GM12878 (cell line): ENCODE measurements at regions not wholly inside any gene's neighbourhood (a gene's known extent, or its start where the extent isn't known, plus 50 kb on each side); places are given as distances from the start of the nearest gene placed in this dataset.

Source experiments
- ATAC-seq: fragments of 200-7000 bp; cut with Tn5 transposase; 3 replicates; pipeline ENCODE4 v1.9.1; 2020; ENCODE audit warnings: mild to moderate bottlenecking, moderate library complexity
- BruUV-seq: library from RNA; stranded (reverse); fragments of 400-500 nt; replicated peaks from 2 replicates; lab custom pipeline; 2021; lab: Mats Ljungman, UMichigan
- CTCF ChIA-PET: fragments of 300-600 bp; sonication (Branson Sonifier 250); formaldehyde crosslinking; extraction: SDS; loops from one replicate; lab custom pipeline; 2021; ENCODE audit warnings: inconsistent platforms; lab: Yijun Ruan, JAX
- POLR2A ChIA-PET: fragments of 350-600 bp; formaldehyde crosslinking; extraction: SDS; loops from one replicate; lab custom pipeline; 2021; ENCODE audit warnings: inconsistent platforms; lab: Charles Lee
- RAD21 ChIA-PET: fragments of 300-600 bp; sonication (Branson Sonifier 250); formaldehyde crosslinking; loops from one replicate; lab custom pipeline; 2023; ENCODE audit warnings: antibody characterized with exemption; ENCODE audit not compliant: unreplicated experiment; lab: Charles Lee
- SMC1A ChIA-PET: fragments of 300-600 bp; sonication (Branson Sonifier 250); formaldehyde crosslinking; loops from one replicate; lab custom pipeline; 2023; ENCODE audit not compliant: unreplicated experiment, uncharacterized antibody; lab: Charles Lee
- DNase-seq: peaks from one replicate; pipeline ENCODE4 v3.0.0-alpha.2; 2011; ENCODE audit warnings: low read depth, low spot score
- FAIRE-seq: peaks from 3 replicates; lab custom pipeline; 2011; peaks lifted over from hg19 to GRCh38; lab: Jason Lieb, UNC
- H2AFZ ChIP-seq: 2 replicates; pipeline ENCODE4 v1.6.0; 2011; ENCODE audit warnings: low read depth, low read length, control low read depth; ENCODE audit not compliant: control insufficient read depth
- H3K27ac ChIP-seq: 2 replicates; pipeline ENCODE4 v1.5.1; 2011; ENCODE audit warnings: control low read depth; ENCODE audit not compliant: control insufficient read depth, insufficient read depth
- H3K27me3 ChIP-seq, 2 experiments: replicated peaks in 1 of 2; 2 replicates each; pipeline versions ENCODE4 v1.6.0 to v1.6.1; 2011; ENCODE audit warnings: low read length in 1 of 2; ENCODE audit not compliant: control insufficient read depth in 2 of 2, insufficient read depth in 2 of 2
- H3K36me3 ChIP-seq, 2 experiments: 2 replicates each; pipeline ENCODE4 v1.5.1; 2011; ENCODE audit warnings: low read length in 1 of 2; ENCODE audit not compliant: control insufficient read depth in 2 of 2, insufficient read depth in 2 of 2
- H3K4me1 ChIP-seq: 2 replicates; pipeline ENCODE4 v1.6.1; 2011; ENCODE audit warnings: mild to moderate bottlenecking, low read length, moderate library complexity, mixed read lengths; ENCODE audit not compliant: control insufficient read depth, insufficient read depth
- H3K4me2 ChIP-seq: 2 replicates; pipeline ENCODE4 v1.6.0; 2011; ENCODE audit warnings: control low read depth; ENCODE audit not compliant: control insufficient read depth, insufficient read depth
- H3K4me3 ChIP-seq: fragments of 200-600 bp; sonication (generic); 2 replicates; pipeline ENCODE4 v1.5.1; 2016
- H3K79me2 ChIP-seq: 2 replicates; pipeline ENCODE4 v1.6.0; 2011; ENCODE audit warnings: low read length; ENCODE audit not compliant: control insufficient read depth, insufficient read depth
- H3K9ac ChIP-seq: 2 replicates; pipeline ENCODE4 v1.8.0; 2011; ENCODE audit warnings: low read length, control low read depth, mixed read lengths; ENCODE audit not compliant: control insufficient read depth, insufficient read depth
- H3K9me3 ChIP-seq: replicated peaks from 3 replicates; pipeline ENCODE4 v1.5.1; 2011; ENCODE audit warnings: mild to moderate bottlenecking, low read length; ENCODE audit not compliant: control insufficient read depth, insufficient read depth
- H4K20me1 ChIP-seq: 2 replicates; pipeline ENCODE4 v1.6.0; 2011; ENCODE audit not compliant: control insufficient read depth, insufficient read depth
- BACH1 ChIP-seq: fragments of 450-650 bp; IDR thresholded peaks from 2 replicates; pipeline ENCODE4 v1.6.1; 2017; ENCODE audit warnings: mild to moderate bottlenecking, borderline replicate concordance
- CREB1 ChIP-seq: IDR thresholded peaks from 2 replicates; pipeline ENCODE4 v1.6.1; 2012; ENCODE audit warnings: low read depth, mild to moderate bottlenecking, inconsistent platforms
- CTCF ChIP-seq, 3 experiments: IDR thresholded peaks in 2 of 3; conservative IDR thresholded peaks in 1 of 3; 2 replicates each; pipeline ENCODE4 v1.5.1; 2011; ENCODE audit warnings: low read depth in 3 of 3, low read length in 3 of 3, mild to moderate bottlenecking in 3 of 3, control low read depth in 2 of 3, moderate library complexity in 2 of 3, inconsistent platforms in 1 of 3, mixed read lengths in 1 of 3; ENCODE audit not compliant: control insufficient read depth in 2 of 3, insufficient read depth in 1 of 3; ENCODE audit errors: extremely low read depth in 1 of 3
- FOS ChIP-seq: IDR thresholded peaks from 3 replicates; pipeline ENCODE4 v1.6.1; 2011; ENCODE audit warnings: borderline replicate concordance; ENCODE audit not compliant: insufficient read length; ENCODE audit errors: extremely low read depth
- MEF2B ChIP-seq: fragments of 450-650 bp; IDR thresholded peaks from 2 replicates; pipeline ENCODE4 v1.6.1; 2018; ENCODE audit warnings: mild to moderate bottlenecking, moderate library complexity; ENCODE audit not compliant: partially characterized antibody, poor library complexity, severe bottlenecking
- NR2C1 ChIP-seq: fragments of 450-650 bp; IDR thresholded peaks from 2 replicates; pipeline ENCODE4 v1.6.1; 2017; ENCODE audit warnings: antibody characterized with exemption, mild to moderate bottlenecking, moderate library complexity
- PBX3 ChIP-seq: IDR thresholded peaks from 2 replicates; pipeline ENCODE4 v1.6.1; 2011; ENCODE audit warnings: mild to moderate bottlenecking, low read depth, low read length, moderate library complexity; ENCODE audit not compliant: insufficient replicate concordance
- SKIL ChIP-seq: fragments of 450-650 bp; IDR thresholded peaks from 2 replicates; pipeline ENCODE4 v1.6.1; 2017; ENCODE audit warnings: mild to moderate bottlenecking, low read depth, inconsistent platforms; ENCODE audit not compliant: poor library complexity, severe bottlenecking
- SMAD5 ChIP-seq: IDR thresholded peaks from 2 replicates; pipeline ENCODE4 v1.6.1; 2016; ENCODE audit warnings: antibody characterized with exemption, low read depth
- SMARCA5 ChIP-seq: fragments of 450-650 bp; IDR thresholded peaks from 2 replicates; pipeline ENCODE4 v1.6.1; 2017; ENCODE audit warnings: mild to moderate bottlenecking
- TCF12 ChIP-seq: IDR thresholded peaks from 2 replicates; pipeline ENCODE4 v1.6.1; 2011; ENCODE audit warnings: low read depth, mild to moderate bottlenecking, low read length
- ZNF622 ChIP-seq: fragments of 450-650 bp; IDR thresholded peaks from 2 replicates; pipeline ENCODE4 v1.6.1; 2017; ENCODE audit warnings: mild to moderate bottlenecking, inconsistent platforms
- WGBS: methylation state at CpG from one replicate; pipeline ENCODE4 v1.1.6; 2016; ENCODE audit warnings: low lambda C conversion rate; ENCODE audit not compliant: insufficient replicate concordance, insufficient coverage; ENCODE audit errors: missing lambda C conversion rate; 5-methylcytosine and 5-hydroxymethylcytosine counted together
- in situ Hi-C: fragments of 300-500 bp; cut with MboI; formaldehyde crosslinking; loops from 9 replicates; pipeline ENCODE4 v1.14.3; 2018; ENCODE audit warnings: mixed read lengths
- intact Hi-C: fragments of 100-400 bp; cut with micrococcal nuclease; formaldehyde crosslinking; loops from one replicate; pipeline ENCODE4 v1.14.2; 2022; ENCODE audit not compliant: unreplicated experiment

GRCh38 chr3:28068342-28068741 is 173.1 kb upstream of the CMC1 start (continued):
- no peak for TF ChIP-seq CTCF (IDR thresholded peaks at IDR 0.05 in 2 of 3, conservative IDR thresholded peaks at IDR 0.05 in 1 of 3; ENCODE audit: control insufficient read depth in 2 of 3, extremely low read depth in 1 of 3, insufficient read depth in 1 of 3, low read depth in 3 of 3, low read length in 3 of 3)
- no peak for TF ChIP-seq MEF2B
- no peak for TF ChIP-seq BACH1
- no peak for TF ChIP-seq CREB1
- no peak for TF ChIP-seq SMAD5
- no peak for TF ChIP-seq ZNF622
- TF ChIP-seq NR2C1: no peak

- SMC1A ChIA-PET: interaction anchor here (0.8 to 6.2 kb wide), 3 partner anchors 11 to 56 kb away, joined by 3 to 42 read pairs (median 4); no protein-coding TSS in a partner anchor
- no peaks in the 10 kb centered on the region for H3K36me3 ChIP-seq
- no peaks in the 10 kb centered on the region for H3K9me3 ChIP-seq
- no peaks in the 10 kb centered on the region for H3K79me2 ChIP-seq
- intact Hi-C loops (no loop called here), in situ Hi-C loops (no loop called here)
- CTCF ChIA-PET: interaction anchor here (1.3 kb wide), 1 partner anchor 9 kb away, joined by 3 read pairs; no protein-coding TSS in a partner anchor
- no peak overlapping the region for H3K4me2 ChIP-seq
- no peak overlapping the region for H3K4me3 ChIP-seq
- FAIRE-seq (no peak), DNase-seq (no peak), ATAC-seq (no peak)
- no peak overlapping the region for H2AFZ ChIP-seq
- H3K9ac ChIP-seq: no peak overlapping the region
- 47% methylated on average over 7 of the region's 7 CpGs for WGBS
- RAD21 ChIA-PET: interaction anchor here (1.0 kb wide), 1 partner anchor 12 kb away, joined by 3 read pairs; no protein-coding TSS in a partner anchor
- H4K20me1 ChIP-seq: no peaks in the 10 kb centered on the region
- H3K27me3 ChIP-seq: no peaks in the 10 kb centered on the region
- BruUV-seq: no TSS peak
- POLR2A ChIA-PET: no interaction called here
- H3K4me1 ChIP-seq: no peaks in the 10 kb centered on the region
- no peak for TF ChIP-seq SKIL
- no peak for TF ChIP-seq MEF2B
- TF ChIP-seq FOS: no peak
- TF ChIP-seq TCF12: no peak
- TF ChIP-seq SMARCA5: no peak
- no peak for TF ChIP-seq PBX3
- H3K27ac ChIP-seq: no peak overlapping the region
These were observed 172.0 kb upstream of the CMC1 start for GRCh38 chr3:28069438-28069837.
